K562 (cell line): ENCODE measurements at regions not wholly inside any gene's neighbourhood (a gene's known extent, or its start where the extent isn't known, plus 50 kb on each side); places are given as distances from the start of the nearest gene placed in this dataset.

ENCODE experiments used
- ESRRB ChIP-seq: fragments of 250-450 bp; sonication (Bioruptor Pico); IDR thresholded peaks from 2 replicates; pipeline ENCODE4 v1.5.0; 2020; ENCODE audit warnings: mild to moderate bottlenecking, moderate library complexity, borderline replicate concordance
- EZH2 ChIP-seq: IDR thresholded peaks from 2 replicates; pipeline ENCODE4 v1.6.1; 2012; ENCODE audit warnings: low read depth, mild to moderate bottlenecking, inconsistent platforms, low read length, borderline replicate concordance
- HDGF ChIP-seq: fragments of 450-650 bp; IDR thresholded peaks from 2 replicates; pipeline ENCODE4 v1.6.1; 2016
- HNRNPH1 ChIP-seq: fragments of 200-400 bp; formaldehyde crosslinking; optimal IDR thresholded peaks from 2 replicates; pipeline ENCODE3; 2017; ENCODE audit warnings: low read depth, mild to moderate bottlenecking, low read length, moderate library complexity
- HNRNPUL1 ChIP-seq: fragments of 200-400 bp; formaldehyde crosslinking; IDR thresholded peaks from 2 replicates; pipeline ENCODE4 v1.6.1; 2017; ENCODE audit warnings: low read length
- IFI16 ChIP-seq: fragments of 250-450 bp; sonication (Bioruptor Pico); IDR thresholded peaks from 2 replicates; pipeline ENCODE4 v2.1.2; 2022; ENCODE audit warnings: mild to moderate bottlenecking, inconsistent platforms
- NCOA1 ChIP-seq: fragments of 450-650 bp; IDR thresholded peaks from 2 replicates; pipeline ENCODE4 v1.6.1; 2016; ENCODE audit warnings: low read depth
- OTX1 ChIP-seq: fragments of 450-650 bp; formaldehyde crosslinking; IDR thresholded peaks from 2 replicates; pipeline ENCODE4 v1.4.0; 2022; ENCODE audit warnings: mild to moderate bottlenecking
- PCBP1 ChIP-seq: fragments of 200-400 bp; formaldehyde crosslinking; IDR thresholded peaks from 2 replicates; pipeline ENCODE4 v1.6.1; 2018; ENCODE audit warnings: mild to moderate bottlenecking, low read depth, low read length; ENCODE audit not compliant: poor library complexity, severe bottlenecking
- PURB ChIP-seq: sonication (generic); formaldehyde crosslinking; IDR thresholded peaks from 2 replicates; pipeline ENCODE4 v1.9.0; 2021; ENCODE audit warnings: low read depth, mild to moderate bottlenecking, missing genetic modification reagents
- RB1 ChIP-seq: fragments of 450-650 bp; IDR thresholded peaks from 2 replicates; pipeline ENCODE4 v1.6.1; 2017; ENCODE audit warnings: low read depth, mild to moderate bottlenecking
- RNF2 ChIP-seq: sonication (generic); IDR thresholded peaks from 2 replicates; pipeline ENCODE4 v1.6.1; 2016
- SMAD1 ChIP-seq: fragments of 150-350 bp; IDR thresholded peaks from 2 replicates; pipeline ENCODE4 v1.6.1; 2014; ENCODE audit warnings: low read length, low read depth; ENCODE audit not compliant: partially characterized antibody
- SMAD4 ChIP-seq: fragments of 250-450 bp; sonication (Bioruptor Pico); conservative IDR thresholded peaks from 2 replicates; pipeline ENCODE4 v1.8.0; 2021; ENCODE audit warnings: inconsistent platforms, mild to moderate bottlenecking, moderate library complexity
- SREBF2 ChIP-seq: sonication (generic); formaldehyde crosslinking; IDR thresholded peaks from 2 replicates; pipeline ENCODE4 v1.4.0; 2020; ENCODE audit warnings: mild to moderate bottlenecking, missing genetic modification reagents
- WHSC1 ChIP-seq: IDR thresholded peaks from one replicate; pipeline ENCODE4 v1.6.1; 2012; ENCODE audit warnings: low read length, control low read depth, inconsistent platforms
- ZBTB17 ChIP-seq: fragments of 450-650 bp; formaldehyde crosslinking; IDR thresholded peaks from 2 replicates; pipeline ENCODE4 v1.4.0; 2020; ENCODE audit warnings: mild to moderate bottlenecking
- ZNF212 ChIP-seq: fragments of 450-650 bp; formaldehyde crosslinking; IDR thresholded peaks from 2 replicates; pipeline ENCODE4 v1.4.0; 2020; ENCODE audit warnings: mild to moderate bottlenecking
- ZNF24 ChIP-seq: fragments of 450-650 bp; IDR thresholded peaks from 2 replicates; pipeline ENCODE4 v1.6.1; 2016
- ZNF507 ChIP-seq: conservative IDR thresholded peaks from 2 replicates; pipeline ENCODE4 v1.6.1; 2017; ENCODE audit warnings: missing genetic modification characterization, missing compliant biosample characterization
- ZSCAN32 ChIP-seq: fragments of 450-650 bp; formaldehyde crosslinking; IDR thresholded peaks from 2 replicates; pipeline ENCODE4 v1.4.0; 2020; ENCODE audit warnings: mild to moderate bottlenecking, moderate library complexity
- TF ChIP-seq, protein P1 (sequence below): fragments of 250-450 bp; sonication (Bioruptor Pico); IDR thresholded peaks from 2 replicates; pipeline ENCODE4 v1.5.0; 2020; ENCODE audit warnings: mild to moderate bottlenecking
- TF ChIP-seq, protein P2 (sequence below): sonication (generic); formaldehyde crosslinking; IDR thresholded peaks from 2 replicates; pipeline ENCODE4 v1.8.0; 2022; ENCODE audit warnings: missing genetic modification reagents, mild to moderate bottlenecking, moderate library complexity, borderline replicate concordance
- TF ChIP-seq, protein P3 (sequence below): sonication (generic); formaldehyde crosslinking; IDR thresholded peaks from 2 replicates; pipeline ENCODE4 v1.8.1; 2022; ENCODE audit warnings: missing genetic modification reagents
- TF ChIP-seq, protein P4 (sequence below): fragments of 450-650 bp; IDR thresholded peaks from 2 replicates; pipeline ENCODE4 v1.7.1; 2018; ENCODE audit warnings: mild to moderate bottlenecking, low read depth; ENCODE audit not compliant: partially characterized antibody

DNA sequence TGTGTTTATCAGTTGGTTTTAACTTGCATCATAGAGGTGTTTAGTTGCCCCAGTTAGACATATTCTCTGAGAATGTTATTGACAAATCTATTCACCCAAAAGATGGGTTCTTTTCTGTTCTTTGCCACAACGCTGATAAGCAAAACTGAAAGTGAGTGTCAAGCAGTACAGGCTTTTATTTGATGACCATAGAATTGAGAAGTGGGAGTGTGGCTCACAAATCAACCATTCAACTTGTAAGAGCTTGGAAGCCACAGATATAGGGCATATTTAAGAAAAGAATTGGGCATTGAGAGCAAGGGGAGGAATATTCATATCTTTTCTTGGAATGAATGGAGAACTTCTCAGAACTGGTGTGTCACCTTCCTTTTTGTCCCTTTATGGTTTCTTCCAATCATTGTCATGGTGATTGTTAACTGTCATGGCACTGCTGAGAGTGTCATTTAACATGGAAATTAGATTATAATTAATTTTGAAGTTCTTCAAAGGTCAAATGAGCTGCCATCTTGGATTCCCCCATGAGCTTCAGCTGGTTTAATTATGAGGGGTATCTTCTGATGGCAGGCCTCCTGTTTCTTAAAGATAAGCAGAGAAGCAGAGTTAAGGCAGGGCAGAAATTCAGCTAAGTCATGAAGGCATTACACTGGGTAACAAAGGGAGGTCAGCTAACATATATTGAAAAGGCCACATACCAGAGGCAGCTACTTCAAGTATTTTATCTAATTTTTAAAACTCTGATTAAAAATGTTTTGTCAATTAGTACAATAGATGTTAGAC is 254.0 kb upstream of the HTR1E start (continued):
- no peak for TF ChIP-seq WHSC1
- TF ChIP-seq, protein P1, sequence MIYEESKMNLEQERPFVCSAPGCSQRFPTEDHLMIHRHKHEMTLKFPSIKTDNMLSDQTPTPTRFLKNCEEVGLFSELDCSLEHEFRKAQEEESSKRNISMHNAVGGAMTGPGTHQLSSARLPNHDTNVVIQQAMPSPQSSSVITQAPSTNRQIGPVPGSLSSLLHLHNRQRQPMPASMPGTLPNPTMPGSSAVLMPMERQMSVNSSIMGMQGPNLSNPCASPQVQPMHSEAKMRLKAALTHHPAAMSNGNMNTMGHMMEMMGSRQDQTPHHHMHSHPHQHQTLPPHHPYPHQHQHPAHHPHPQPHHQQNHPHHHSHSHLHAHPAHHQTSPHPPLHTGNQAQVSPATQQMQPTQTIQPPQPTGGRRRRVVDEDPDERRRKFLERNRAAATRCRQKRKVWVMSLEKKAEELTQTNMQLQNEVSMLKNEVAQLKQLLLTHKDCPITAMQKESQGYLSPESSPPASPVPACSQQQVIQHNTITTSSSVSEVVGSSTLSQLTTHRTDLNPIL (CRISPR knock-in tag) = 0 out of 2 replicates have a peak, but pooled peaks have one; percentile 45
- TF ChIP-seq ZNF507 (tag) = no peak
- no peak for TF ChIP-seq ZSCAN32
- peak; percentile 65 for TF ChIP-seq SMAD1
- TF ChIP-seq SMAD4 (CRISPR knock-in tag) = peak; percentile 58; the same call in 1 of the 2 replicates
- TF ChIP-seq ZNF24 = no peak
- no peak for TF ChIP-seq OTX1 (CRISPR knock-in tag)
- no peak for TF ChIP-seq HDGF
- 0 out of 2 replicates have a peak, but pooled peaks have one; percentile 33 for TF ChIP-seq IFI16 (CRISPR knock-in tag)
- TF ChIP-seq ZNF212 = no peak
- TF ChIP-seq NCOA1 = peak; percentile 69; the same call in 1 of the 2 replicates
- no peak for TF ChIP-seq RB1
- no peak; the same call in 1 of the 2 replicates for TF ChIP-seq EZH2
- TF ChIP-seq, protein P2, sequence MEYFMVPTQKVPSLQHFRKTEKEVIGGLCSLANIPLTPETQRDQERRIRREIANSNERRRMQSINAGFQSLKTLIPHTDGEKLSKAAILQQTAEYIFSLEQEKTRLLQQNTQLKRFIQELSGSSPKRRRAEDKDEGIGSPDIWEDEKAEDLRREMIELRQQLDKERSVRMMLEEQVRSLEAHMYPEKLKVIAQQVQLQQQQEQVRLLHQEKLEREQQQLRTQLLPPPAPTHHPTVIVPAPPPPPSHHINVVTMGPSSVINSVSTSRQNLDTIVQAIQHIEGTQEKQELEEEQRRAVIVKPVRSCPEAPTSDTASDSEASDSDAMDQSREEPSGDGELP (CRISPR knock-in tag) = peak; percentile 71; the same call in 1 of the 2 replicates
- no peak for TF ChIP-seq HNRNPUL1
- no peak for TF ChIP-seq SREBF2 (CRISPR knock-in tag)
- TF ChIP-seq, protein P3, sequence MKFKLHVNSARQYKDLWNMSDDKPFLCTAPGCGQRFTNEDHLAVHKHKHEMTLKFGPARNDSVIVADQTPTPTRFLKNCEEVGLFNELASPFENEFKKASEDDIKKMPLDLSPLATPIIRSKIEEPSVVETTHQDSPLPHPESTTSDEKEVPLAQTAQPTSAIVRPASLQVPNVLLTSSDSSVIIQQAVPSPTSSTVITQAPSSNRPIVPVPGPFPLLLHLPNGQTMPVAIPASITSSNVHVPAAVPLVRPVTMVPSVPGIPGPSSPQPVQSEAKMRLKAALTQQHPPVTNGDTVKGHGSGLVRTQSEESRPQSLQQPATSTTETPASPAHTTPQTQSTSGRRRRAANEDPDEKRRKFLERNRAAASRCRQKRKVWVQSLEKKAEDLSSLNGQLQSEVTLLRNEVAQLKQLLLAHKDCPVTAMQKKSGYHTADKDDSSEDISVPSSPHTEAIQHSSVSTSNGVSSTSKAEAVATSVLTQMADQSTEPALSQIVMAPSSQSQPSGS = no peak
- TF ChIP-seq, protein P4, sequence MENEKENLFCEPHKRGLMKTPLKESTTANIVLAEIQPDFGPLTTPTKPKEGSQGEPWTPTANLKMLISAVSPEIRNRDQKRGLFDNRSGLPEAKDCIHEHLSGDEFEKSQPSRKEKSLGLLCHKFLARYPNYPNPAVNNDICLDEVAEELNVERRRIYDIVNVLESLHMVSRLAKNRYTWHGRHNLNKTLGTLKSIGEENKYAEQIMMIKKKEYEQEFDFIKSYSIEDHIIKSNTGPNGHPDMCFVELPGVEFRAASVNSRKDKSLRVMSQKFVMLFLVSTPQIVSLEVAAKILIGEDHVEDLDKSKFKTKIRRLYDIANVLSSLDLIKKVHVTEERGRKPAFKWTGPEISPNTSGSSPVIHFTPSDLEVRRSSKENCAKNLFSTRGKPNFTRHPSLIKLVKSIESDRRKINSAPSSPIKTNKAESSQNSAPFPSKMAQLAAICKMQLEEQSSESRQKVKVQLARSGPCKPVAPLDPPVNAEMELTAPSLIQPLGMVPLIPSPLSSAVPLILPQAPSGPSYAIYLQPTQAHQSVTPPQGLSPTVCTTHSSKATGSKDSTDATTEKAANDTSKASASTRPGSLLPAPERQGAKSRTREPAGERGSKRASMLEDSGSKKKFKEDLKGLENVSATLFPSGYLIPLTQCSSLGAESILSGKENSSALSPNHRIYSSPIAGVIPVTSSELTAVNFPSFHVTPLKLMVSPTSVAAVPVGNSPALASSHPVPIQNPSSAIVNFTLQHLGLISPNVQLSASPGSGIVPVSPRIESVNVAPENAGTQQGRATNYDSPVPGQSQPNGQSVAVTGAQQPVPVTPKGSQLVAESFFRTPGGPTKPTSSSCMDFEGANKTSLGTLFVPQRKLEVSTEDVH = no peak
- no peak for TF ChIP-seq PURB (CRISPR knock-in tag)
- TF ChIP-seq PCBP1 = no peak
- TF ChIP-seq HNRNPH1 = no peak
- no peak for TF ChIP-seq ESRRB (CRISPR knock-in tag)
- peak; percentile 79 for TF ChIP-seq RNF2
- TF ChIP-seq ZBTB17 (CRISPR knock-in tag) = no peak
